ENCODE measurements at regions not wholly inside any gene's neighbourhood (a gene's known extent, or its start where the extent isn't known, plus 50 kb on each side); places are given as distances from the start of the nearest gene placed in this dataset.
"Not testable (repeated sequence)": the region's sequence is repeated elsewhere in the genome, so short reads cannot be mapped to it uniquely, and the experiment has no call there.

DNA sequence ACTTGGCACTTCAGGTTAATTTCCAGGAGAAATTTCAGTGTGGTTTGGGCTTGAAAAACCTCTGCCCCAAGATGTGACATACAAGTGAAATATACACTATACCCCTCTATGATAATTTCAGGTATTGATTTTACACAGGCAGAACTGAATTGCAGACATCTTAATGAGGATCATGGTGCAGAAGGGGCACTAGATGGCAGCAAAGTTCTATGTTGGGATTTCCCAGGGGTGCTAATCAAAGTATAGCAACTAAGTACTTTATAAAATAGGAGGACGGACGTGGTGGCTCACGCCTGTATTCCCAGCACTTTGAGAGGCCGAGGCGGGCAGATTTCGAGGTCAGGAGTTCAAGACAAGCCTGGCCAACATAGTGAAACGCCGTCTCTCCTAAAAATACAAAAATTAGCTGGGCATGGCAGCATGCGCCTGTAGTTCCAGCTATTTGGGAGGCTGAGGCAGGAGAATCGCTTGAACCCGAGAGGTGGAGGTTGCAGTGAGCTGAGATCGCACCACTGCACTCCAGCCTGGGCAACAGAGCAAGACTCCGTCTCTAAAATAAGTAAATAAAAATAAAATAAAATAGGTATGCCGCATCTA lies 555.7 kb downstream of the ETS1 start:
- TF ChIP-seq, protein P1, sequence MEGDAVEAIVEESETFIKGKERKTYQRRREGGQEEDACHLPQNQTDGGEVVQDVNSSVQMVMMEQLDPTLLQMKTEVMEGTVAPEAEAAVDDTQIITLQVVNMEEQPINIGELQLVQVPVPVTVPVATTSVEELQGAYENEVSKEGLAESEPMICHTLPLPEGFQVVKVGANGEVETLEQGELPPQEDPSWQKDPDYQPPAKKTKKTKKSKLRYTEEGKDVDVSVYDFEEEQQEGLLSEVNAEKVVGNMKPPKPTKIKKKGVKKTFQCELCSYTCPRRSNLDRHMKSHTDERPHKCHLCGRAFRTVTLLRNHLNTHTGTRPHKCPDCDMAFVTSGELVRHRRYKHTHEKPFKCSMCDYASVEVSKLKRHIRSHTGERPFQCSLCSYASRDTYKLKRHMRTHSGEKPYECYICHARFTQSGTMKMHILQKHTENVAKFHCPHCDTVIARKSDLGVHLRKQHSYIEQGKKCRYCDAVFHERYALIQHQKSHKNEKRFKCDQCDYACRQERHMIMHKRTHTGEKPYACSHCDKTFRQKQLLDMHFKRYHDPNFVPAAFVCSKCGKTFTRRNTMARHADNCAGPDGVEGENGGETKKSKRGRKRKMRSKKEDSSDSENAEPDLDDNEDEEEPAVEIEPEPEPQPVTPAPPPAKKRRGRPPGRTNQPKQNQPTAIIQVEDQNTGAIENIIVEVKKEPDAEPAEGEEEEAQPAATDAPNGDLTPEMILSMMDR (conservative IDR thresholded peaks at IDR 0.05; ENCODE audit: low read length), result peak; percentile 88
- TF ChIP-seq EZH2phosphoT487 (IDR thresholded peaks at IDR 0.05; ENCODE audit: borderline replicate concordance), result not testable (repeated sequence)
